Spleen (tissue), 7 donors: ENCODE measurements at regions not wholly inside any gene's neighbourhood (a gene's known extent, or its start where the extent isn't known, plus 50 kb on each side); places are given as distances from the start of the nearest gene placed in this dataset.

Experiments used
- POLR2A ChIP-seq, 3 donors: fragments of 450-650 bp; IDR thresholded peaks; one replicate each; pipeline ENCODE4 v1.5.1; 2017; ENCODE audit warnings: antibody characterized with exemption in 3 of 3, mild to moderate bottlenecking in 1 of 3
- POLR2AphosphoS5 ChIP-seq, 3 donors: sonication (generic); formaldehyde crosslinking; IDR thresholded peaks; one replicate each; pipeline ENCODE4 v1.5.1; 2017; ENCODE audit warnings: antibody characterized with exemption in 3 of 3
- TF ChIP-seq, protein P1 (sequence below), 11 experiments: fragments of 200-600 bp in 7 of 11; fragments of 450-650 bp in 4 of 11; sonication (generic) in 4 of 11; IDR thresholded peaks in 8 of 11; conservative IDR thresholded peaks in 3 of 11; 1 replicate in 7 of 11; 2 replicates in 4 of 11; pipeline versions ENCODE4 v1.4.0 to v1.8.0; 2016 to 2021; ENCODE audit warnings: antibody characterized with exemption in 11 of 11, inconsistent platforms in 4 of 11, mild to moderate bottlenecking in 1 of 11
- donor health status: DM: no; HTN: no; CAD: no; lungs with moderate emphysema.
- donor health status: DM: no; HTN: no; CAD: no.
- donor health status: DM: no; HTN: no; CAD: no.

DNA sequence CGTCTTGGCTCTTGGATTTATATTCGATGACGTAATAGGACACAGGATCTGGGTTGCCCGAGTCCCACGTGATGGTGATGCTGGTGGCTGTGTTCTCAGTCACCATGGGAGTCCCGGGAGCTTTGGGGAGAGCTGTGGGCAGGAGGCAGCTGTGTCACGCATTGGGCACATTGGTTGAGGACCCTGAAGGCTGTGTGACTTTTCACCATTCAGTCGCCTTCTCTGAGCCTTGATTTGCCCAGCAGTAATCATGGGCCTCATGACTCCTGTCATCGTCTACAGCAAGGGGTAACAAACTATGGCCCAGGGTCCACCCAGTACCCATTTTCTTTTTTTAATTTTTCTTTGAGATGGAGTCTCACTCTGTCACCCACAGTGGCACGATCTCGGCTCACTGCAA lies 96.3 kb downstream of the PTPRS start:
- TF ChIP-seq, protein P1, sequence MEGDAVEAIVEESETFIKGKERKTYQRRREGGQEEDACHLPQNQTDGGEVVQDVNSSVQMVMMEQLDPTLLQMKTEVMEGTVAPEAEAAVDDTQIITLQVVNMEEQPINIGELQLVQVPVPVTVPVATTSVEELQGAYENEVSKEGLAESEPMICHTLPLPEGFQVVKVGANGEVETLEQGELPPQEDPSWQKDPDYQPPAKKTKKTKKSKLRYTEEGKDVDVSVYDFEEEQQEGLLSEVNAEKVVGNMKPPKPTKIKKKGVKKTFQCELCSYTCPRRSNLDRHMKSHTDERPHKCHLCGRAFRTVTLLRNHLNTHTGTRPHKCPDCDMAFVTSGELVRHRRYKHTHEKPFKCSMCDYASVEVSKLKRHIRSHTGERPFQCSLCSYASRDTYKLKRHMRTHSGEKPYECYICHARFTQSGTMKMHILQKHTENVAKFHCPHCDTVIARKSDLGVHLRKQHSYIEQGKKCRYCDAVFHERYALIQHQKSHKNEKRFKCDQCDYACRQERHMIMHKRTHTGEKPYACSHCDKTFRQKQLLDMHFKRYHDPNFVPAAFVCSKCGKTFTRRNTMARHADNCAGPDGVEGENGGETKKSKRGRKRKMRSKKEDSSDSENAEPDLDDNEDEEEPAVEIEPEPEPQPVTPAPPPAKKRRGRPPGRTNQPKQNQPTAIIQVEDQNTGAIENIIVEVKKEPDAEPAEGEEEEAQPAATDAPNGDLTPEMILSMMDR (IDR thresholded peaks at IDR 0.05 in 8 of 11, conservative IDR thresholded peaks at IDR 0.05 in 3 of 11) = no peak
- no peak for TF ChIP-seq POLR2A (IDR thresholded peaks at IDR 0.05)
- TF ChIP-seq POLR2AphosphoS5 (IDR thresholded peaks at IDR 0.05) = no peak
